DMS153 treated with DMSO at 0.1 percent for 48 hours (cell line): ENCODE measurements at regions not wholly inside any gene's neighbourhood (a gene's known extent, or its start where the extent isn't known, plus 50 kb on each side); places are given as distances from the start of the nearest gene placed in this dataset.
"Not testable (repeated sequence)": the region's sequence is repeated elsewhere in the genome, so short reads cannot be mapped to it uniquely, and the experiment has no call there.

Source experiments
- DNase-seq: peaks from one replicate; lab custom pipeline; 2025; ENCODE audit not compliant: unreplicated experiment; lab: John Stamatoyannopoulos, UW

DNA sequence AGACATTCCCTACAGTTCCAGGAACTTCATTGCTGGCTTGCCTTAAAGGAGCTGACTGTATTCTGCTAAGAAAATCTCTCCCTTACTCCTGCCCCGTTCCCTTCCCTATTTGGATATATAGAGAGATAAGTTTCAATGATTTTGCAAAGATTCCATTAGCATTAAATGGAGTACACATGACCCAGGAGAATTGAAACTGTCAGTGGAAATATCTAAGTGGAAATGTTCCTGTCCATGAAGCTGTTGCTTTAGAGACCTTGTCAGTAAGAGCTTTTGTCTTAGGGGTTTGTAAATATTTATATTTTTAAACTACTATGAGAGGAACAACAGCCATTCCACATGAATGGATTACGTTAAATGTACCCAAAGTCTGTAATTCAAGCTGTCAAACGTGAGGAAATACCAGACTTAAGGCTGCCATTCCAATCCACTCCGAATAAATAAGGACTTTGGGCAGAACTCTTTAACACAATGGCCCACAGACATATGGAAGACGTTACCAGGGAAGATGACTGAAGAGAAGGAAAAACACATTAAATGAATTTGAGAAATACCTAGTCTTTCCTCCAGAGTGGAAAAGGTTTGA lies 387.1 kb upstream of the PAPPA start:
- no peak for DNase-seq

DNA sequence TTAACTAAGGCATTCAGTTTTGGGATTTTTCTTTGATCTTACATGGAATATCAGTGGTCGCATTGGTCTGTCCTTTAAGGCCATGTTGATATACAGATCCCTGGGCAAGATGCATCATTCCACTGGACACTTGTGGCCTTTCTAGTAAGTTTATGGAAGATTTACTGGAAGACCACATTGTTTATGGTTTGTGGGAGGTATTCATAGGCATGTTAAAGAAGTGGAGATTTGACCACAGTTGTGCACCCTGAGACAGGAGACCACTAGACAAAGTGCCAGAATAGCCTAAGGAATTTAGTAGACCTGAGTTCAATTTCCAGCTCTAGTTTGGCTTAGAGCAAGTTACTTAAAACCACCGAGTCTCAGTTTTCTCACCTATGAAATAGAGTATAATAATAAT lies 383.1 kb upstream of the PAPPA start:
- DNase-seq: no peak

DNA sequence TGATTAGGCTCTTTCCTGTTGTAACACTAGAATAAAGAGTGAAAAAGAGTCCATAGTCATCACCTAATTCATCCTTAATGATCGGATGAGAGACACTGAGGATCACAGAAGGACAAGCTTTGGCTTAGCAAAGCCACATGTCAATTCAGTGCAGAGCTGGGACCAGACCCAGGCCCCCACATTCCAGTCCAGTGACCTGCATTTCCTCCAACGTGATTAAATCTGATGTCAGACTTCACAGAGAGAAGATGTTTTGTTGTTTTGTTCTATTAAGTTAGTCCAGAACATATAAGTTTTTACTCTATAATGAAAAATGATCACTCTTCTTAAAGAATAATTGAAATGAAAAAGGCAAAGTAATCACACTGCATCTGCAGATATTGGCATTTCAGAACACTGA lies 377.9 kb upstream of the PAPPA start:
- no peak for DNase-seq

DNA sequence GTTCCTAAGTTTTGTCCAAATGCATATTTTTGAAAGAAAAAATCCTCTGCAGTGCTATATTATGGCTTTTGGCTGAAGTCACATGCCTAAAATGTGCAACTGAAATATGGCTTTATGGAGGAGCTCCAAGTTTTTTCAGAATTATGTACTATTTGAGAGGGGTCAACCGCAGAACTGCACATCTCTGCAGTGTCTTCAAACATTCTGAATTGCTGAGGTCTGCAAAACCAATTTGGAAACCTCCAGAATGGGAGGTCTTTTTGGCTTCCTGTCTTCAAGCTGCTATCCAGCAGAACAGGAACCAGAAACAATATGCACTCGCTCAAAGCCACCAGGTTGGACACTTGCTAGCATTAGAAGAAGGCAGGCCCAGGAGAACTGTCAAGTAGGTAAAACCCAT lies 376.0 kb upstream of the PAPPA start:
- no peak for DNase-seq

DNA sequence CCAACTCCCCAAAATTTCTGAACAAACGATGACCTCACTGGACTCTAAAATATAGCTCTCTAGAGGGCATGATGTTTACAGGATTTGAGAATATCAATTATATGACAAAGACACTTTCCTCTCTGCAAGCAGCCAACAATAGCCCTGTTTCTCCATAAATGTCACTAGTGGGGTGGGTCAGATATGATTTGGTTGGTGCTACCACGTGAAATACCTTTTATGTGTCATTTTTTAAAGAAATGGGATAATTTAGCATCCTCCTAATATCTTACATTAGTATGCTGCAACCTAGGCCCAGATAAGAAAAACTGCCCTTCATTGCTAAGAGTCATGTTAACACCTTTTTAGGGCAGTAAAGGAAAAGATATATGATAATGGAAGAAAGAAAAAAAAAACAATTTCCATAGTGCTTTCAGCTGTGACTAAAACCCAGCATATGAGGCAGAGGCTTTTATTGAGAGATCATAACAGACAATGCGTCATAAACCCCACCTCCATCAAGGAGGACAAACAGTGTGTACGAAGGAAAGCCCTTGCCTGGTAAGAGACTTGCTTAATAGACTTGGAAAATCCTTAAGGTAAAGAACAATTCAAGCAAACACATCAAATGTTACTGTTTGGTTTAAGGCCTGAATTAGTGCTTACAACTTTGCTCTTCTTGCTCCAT lies 372.4 kb upstream of the PAPPA start:
- no peak for DNase-seq

DNA sequence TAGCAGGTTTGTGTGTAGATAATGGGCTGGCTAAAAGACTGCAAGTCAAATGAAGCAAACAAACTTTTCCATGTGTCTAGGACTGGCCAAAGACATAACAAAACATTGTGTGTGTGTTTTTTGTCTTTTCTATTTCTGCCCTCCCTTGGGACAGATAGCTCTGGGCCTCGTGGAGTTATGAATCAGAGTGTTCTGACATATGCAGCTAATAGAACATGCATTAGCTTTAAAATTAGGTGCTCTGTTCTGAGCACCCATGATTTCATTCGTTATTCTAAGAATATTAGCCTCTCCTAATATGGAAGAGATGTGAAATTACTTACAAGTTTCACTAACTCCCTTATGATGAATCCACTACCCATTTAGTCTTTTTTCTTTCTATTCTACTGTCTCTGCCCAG lies 367.3 kb upstream of the PAPPA start:
- DNase-seq: no peak

DNA sequence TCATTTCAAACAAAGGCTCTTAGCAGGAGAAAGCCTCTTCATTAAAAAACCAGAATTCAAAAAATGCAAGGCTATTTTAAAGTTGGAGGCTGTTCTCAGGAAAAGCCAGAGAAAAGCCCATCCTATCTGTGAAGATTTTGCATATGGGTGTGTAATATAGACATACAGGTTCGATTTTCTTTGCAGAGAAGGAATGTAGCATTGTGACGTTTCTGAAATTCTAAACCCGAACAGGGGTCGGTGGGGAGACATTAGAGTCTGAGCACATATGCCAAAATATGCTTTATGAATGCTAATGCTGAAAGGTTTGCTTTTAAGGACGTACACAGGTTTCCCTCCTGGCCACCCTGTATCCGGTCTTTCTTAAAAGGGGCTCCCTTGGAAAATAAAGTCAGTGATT lies 363.1 kb upstream of the PAPPA start:
- no peak for DNase-seq

DNA sequence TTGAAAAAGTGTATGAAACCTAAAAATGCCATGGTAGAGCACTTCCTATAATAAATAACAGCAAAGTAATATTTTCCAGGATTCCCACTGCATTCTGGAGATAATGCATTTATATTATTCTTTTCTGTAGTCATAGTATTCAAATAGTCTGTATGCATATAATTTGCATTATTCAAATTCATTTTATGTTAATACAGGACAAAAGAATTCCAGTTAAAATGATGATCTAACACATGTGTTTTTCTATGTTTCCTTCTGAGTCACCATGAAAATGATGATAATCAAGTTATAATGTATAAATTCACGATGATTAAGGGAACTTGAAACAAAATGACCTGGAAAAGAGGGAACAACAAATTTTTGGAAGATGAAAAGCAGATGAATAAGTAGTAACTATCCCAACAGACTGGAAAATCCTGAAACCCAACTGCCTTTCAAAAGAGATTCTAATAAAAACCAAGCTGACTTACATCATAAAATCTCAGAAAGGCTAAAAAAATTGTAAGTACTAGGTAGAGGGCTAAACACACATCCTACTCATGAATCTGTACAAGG lies 358.6 kb upstream of the PAPPA start:
- no peak for DNase-seq

DNA sequence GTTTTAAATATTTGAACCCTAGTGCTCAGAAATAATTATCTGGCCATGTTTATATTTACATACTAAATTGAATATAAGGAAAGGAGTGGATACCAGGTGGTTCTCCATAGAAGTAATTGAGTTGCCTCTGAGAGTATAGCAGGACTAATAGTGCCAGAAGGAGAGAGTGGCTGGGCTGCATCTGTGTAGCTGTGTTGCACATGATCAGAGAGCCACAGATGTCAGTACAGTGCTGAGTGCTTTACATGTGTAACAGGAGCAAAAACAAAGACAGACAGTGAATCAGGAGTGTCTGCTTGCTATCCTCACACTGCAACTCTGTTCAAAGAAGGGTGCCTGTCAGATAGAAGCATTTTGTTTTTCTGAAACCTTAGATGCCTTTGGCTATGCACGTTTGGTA lies 353.9 kb upstream of the PAPPA start:
- DNase-seq: no peak

DNA sequence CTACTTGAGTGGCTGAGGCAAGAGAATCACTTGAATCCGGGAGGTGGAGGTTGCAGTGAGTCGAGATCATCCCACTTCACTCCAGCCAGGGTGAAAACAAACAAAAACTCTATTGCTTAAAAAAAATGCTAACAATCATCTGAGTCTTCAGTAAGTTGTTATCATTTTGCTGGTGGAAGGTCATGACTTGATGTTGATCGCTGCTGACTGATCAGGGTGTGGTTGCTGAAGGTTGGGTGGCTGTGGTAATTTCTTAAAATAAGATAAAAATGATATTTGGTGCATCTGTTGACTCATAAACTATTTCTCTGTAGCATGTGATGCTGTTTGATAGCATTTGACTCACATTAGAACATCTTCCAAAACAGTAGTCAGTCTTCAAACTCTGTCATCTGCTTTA lies 349.4 kb upstream of the PAPPA start:
- no peak for DNase-seq

DNA sequence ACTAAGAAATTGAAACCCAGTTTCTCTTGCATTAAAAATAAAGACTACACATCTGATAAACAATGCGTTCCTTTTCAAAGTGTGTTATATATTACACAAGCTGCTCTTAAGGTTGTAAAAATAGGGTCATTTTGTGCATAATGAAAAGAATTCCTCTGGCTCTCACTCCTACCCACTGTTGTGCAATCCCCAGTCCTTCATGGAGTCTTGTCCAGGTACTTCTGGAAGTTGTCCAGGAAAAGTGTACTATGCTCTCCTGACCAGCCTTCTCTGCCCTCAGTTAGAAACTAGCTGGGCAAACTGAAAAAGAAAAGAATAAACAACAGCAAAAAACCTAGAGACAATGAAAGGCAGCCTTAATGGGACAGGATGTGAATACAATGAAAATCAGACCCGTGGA lies 345.5 kb upstream of the PAPPA start:
- no peak for DNase-seq

DNA sequence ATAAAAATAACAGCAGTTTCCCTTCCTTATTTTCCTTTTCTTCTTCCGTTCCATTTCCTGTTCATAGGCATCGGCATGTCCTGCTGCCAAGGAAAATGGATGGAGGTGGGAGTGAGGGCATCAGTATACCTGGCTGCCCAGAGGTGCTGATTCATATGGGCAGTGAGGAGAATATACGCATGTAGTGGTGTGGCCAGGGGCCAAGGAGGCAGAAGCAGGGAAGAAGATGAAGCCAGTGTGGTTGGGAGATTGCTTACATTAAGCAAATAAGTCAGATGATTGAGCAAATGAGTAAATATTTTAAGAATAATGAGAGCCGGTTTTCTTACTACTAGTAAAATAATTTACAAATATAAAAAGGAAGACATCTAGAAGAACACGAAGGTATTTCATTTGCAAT lies 344.9 kb upstream of the PAPPA start:
- DNase-seq: no peak

DNA sequence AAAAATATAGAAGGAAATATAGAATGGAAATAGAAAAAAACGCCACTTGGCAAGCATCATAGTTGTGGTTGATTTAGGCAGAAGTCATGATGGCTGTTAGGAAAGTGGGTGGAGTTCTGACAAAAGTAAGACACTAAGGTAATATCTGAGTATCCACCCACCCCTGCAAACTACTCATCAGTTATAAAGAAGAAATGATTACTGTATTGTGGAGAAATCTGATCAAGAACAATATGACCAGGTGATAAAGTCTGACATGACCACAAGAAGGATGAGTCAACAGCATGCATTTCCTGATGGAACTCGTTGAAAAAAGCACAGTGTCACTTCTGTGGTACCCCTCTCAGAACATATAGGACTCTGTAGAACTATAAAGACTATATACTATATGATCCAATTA lies 343.4 kb upstream of the PAPPA start:
- no peak for DNase-seq

DNA sequence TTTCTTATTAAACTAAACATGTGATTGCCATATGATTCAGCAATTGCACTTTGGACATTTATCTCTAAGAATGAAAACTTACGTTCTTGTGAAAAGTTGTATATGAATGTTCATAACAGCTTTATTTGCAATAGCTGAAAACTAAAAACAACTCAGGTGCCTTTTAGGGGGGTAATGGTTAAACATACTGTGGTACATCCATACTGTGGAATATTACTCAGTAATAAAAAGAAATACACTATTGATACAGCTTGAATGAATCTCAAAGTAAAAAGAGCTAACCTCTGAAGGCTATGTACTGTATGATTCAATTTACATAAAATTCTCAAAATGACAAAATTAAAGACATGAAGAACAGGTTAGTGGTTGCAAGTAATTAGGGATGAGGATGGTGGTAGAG lies 339.5 kb upstream of the PAPPA start:
- no peak for DNase-seq

DNA sequence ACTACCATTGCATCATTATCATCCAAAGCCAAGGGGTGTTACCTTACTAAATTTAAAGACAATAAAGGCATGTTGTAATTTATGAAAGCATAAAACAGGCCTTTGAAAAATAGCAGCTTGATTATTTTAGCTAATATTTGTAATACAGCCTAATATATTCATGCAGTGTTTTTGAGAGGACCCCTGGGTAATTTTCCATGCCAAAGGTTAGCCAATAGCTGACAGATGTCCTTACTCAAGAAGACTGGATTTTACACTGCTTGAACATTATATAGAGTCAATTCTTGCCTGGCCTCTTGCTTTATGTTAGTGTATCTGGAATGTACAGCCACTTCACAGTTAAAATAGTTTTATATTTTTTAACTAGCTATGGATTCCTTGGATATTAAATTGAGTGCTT lies 337.8 kb upstream of the PAPPA start:
- no peak for DNase-seq

DNA sequence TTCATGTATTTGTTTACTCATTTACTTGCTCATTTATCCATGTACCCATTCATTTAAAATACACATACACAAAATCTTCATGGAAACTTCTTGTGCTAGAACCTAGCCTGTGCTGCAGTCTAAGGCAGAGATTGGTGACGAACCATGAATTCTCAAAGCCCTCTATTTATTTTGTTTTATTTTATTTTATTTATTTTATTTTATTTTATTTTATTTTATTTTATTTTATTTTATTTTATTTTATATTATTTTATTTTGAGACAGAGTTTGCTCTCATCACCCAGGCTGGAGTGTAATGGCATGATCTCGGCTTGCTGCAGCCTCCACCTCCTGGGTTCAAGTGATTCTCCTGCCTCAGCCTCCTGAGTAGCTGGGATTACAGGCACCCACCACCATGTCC lies 334.9 kb upstream of the PAPPA start:
- DNase-seq: not testable (repeated sequence)

DNA sequence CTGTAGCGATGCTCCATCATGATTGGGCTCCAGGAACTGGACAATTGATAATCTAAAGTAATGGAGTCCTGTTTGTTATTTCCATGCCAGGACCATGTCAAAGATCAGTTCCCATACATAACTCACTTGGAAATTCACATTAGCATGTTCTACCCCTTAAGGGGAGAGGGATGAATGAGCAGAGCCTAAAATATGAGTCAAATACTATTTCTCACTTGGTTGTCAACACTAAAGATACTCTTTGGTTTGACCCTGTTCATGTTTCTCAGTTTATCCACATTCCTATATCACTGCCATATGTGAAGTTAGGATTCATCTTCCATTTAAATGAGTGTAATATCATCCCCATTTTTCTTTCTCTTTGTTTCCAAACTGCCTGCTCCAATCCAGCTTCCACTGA lies 321.6 kb upstream of the PAPPA start:
- DNase-seq: no peak

DNA sequence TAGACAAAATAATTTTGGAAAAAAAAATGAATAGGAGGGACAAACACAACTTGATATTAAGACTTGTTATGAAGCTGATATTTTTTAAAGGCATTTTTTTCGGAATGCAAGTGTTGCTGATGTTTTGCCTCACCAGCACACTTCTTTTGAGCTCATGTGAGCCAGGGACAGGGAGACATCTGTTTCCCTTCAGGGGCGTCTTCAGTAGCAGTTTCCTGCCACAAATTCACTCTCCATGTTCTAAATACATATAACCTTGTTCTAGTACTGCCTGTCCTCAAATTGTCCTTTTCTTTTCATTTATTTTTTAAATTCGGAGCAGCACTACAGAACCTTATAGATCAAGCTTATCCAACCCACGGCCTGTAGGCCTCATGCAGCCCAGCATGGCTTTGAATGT lies 316.0 kb upstream of the PAPPA start:
- DNase-seq: no peak

DNA sequence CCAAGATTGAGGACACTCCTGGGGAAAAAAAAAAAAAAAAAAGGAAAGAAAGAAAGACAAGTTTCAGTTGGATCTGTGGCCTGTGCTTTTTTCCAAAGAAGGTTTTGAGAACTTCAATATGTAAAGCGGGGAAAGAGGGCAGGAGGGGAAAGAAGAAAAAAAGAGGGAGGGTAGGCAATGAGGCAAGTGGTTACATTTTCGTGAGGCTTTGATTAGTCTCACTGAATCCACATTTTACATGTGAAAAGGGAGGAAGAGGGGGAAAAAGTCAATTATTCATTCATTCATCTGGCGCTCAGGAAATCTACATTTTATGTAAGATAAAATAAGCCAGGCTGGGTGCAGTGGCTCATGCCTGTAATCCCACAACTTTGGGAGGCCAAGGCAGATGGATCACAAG lies 315.2 kb upstream of the PAPPA start:
- no peak for DNase-seq

DNA sequence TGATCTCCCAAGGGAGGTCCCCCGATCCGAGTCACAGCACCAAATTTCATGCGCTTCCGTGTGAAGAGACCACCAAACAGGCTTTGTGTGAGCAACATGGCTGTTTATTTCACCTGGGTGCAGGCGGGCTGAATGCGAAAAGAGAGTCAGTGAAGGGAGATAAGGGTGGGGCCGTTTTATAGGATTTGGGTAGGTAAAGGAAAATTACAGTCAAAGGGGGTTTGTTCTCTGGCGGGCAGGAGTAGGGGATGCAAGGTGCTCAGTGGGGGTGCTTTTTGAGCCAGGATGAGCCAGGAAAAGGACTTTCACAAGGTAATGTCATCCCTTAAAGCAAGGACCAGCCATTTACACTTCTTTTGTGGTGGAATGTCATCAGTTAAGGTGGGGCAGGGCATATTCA lies 309.2 kb upstream of the PAPPA start:
- DNase-seq: not testable (repeated sequence)

DNA sequence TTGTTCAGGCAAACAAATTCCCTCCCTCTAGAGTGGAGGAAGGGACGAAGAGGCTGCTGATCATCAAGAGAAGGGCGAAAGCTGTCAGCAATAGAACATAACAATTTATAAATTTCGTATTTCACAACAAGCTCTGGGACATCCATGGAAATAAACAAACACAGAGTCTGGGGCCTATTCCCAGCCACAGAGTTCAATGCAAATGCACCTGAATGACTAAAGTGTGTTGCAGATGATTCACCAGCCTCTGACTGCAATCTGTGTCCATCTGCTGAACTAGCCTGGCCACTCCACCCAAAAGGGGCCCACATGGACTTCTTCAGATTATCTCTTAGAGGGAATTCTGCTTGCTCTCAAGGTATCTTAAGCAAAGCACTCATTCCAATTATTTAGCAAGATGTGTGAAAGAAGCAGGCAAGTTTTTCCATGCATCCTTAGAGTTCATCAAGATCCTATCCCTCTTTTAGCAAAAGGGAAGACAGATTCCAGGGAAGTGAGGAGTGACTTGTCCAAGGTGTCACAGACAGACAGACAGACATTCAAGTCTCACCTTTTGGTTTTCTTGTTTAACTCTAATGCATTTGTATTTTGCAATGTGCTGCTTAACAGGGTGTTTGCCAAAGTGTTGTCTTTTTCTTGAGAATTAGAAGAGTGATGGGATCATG lies 307.8 kb upstream of the PAPPA start:
- no peak for DNase-seq

DNA sequence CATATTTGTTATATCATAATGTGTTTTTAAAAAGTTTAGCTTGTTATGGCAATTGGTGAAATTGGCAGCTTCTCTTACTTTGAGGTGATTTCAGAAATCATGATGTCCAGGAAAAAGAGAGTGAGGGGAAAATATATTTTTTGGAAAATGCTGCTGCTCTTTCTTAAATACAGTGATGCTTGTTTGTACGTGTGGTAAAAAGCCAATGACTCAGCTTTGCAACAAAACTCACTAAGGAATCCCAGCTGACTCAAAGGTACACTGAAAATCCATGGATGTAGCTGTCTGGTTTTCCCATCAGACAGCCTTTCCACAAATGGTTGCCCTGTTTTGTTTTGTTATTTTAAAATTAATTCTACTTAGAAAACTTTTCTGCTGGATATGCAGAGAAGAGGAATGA lies 306.4 kb upstream of the PAPPA start:
- DNase-seq: no peak
